ENCODE measurements at regions not wholly inside any gene's neighbourhood (a gene's known extent, or its start where the extent isn't known, plus 50 kb on each side); places are given as distances from the start of the nearest gene placed in this dataset.
"Not testable (repeated sequence)": the region's sequence is repeated elsewhere in the genome, so short reads cannot be mapped to it uniquely, and the experiment has no call there.

DNA sequence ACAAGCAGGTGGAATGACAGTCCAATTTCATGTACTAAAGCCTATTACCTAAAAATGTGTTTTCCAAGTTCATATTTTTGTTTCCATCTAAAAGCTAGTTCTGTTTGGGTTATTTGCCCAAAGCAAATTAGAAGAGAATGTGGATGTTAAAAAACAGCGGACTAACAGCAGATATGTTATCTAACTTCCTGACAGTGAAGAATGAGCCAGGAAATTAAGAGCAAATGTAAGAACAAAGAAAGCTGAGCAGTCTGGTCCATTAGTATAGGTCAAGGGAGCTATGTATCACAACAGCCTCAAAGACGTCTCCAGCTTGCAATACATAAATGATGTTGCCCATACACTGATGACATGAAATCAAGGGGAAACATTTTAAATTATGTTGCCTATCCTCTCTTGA is 145.5 kb upstream of the PLD5 start:
- Histone ChIP-seq H3K27me3 (ENCODE audit: control insufficient read depth in 2 of 2, insufficient read depth in 1 of 2, low read length in 1 of 2) (no peaks in the 10 kb centered on the region), H3K4me1 (ENCODE audit: control insufficient read depth in 2 of 2, insufficient read depth in 2 of 2, low read length in 2 of 2) (no peaks in the 10 kb centered on the region), H3K4me3 (ENCODE audit: low read length in 2 of 2) (no peak overlapping the region), H3K36me3 (ENCODE audit: control insufficient read depth in 2 of 2, insufficient read depth in 2 of 2, low read length in 1 of 2) (no peaks in the 10 kb centered on the region), H3K27ac (ENCODE audit: low read depth in 1 of 2, low read length in 1 of 2) (no peak overlapping the region), H3K9me3 (ENCODE audit: control insufficient read depth in 2 of 2, insufficient read depth in 1 of 2, low read length in 1 of 2) (no peaks in the 10 kb centered on the region)
- DNase-seq (ENCODE audit: low read depth in 6 of 9, low spot score in 9 of 9): no peak
- WGBS: 55% methylated on average over 2 of the region's 2 CpGs

DNA sequence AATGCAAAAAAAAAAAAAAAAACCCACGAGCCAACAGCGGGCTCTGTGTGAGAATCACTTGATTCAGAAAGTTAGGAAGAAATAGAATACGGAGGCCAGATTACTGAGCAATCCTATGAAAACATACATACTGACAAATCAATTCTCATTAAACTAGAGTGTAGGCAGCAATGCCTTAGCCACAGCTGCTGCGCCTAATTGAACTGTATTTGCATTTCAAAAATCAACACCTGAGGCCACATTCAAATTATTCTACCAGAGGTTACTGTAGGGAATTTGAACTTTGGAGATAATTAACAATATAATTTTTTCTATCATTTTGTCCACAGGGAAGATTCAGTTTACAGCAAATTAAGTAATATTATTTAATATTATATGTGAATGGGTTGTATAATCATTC is 138.4 kb upstream of the PLD5 start:
- no peak for DNase-seq (ENCODE audit: low read depth in 6 of 9, low spot score in 9 of 9)
- 97% methylated on average over 4 of the region's 4 CpGs for WGBS
- no peak overlapping the region for H3K4me3 ChIP-seq (ENCODE audit: low read length in 2 of 2)
- H3K36me3 ChIP-seq (ENCODE audit: control insufficient read depth in 2 of 2, insufficient read depth in 2 of 2, low read length in 1 of 2): no peaks in the 10 kb centered on the region
- H3K27me3 ChIP-seq (ENCODE audit: control insufficient read depth in 2 of 2, insufficient read depth in 1 of 2, low read length in 1 of 2): no peaks in the 10 kb centered on the region
- H3K9me3 ChIP-seq (ENCODE audit: control insufficient read depth in 2 of 2, insufficient read depth in 1 of 2, low read length in 1 of 2): no peaks in the 10 kb centered on the region
- H3K4me1 ChIP-seq (ENCODE audit: control insufficient read depth in 2 of 2, insufficient read depth in 2 of 2, low read length in 2 of 2): no peaks in the 10 kb centered on the region
- H3K27ac ChIP-seq (ENCODE audit: low read depth in 1 of 2, low read length in 1 of 2): no peak overlapping the region

DNA sequence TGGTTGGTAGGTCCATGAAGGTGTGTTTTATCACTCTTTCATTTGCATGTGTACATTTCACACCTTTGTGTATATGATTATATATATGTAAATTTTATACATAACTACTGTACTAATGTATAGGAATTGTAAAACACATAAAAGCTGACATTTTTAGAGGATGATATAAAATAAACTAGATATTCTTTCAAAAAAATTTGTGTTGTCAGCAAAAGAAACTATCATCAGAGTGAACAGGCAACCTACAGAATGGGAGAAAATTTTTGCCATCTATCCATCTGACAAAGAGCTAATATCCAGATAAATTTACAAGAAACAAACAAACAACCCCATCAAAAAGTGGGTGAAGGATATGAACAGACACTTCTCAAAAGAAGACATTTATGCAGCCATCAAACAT is 129.3 kb upstream of the PLD5 start:
- H3K9me3 ChIP-seq (ENCODE audit: control insufficient read depth in 2 of 2, insufficient read depth in 1 of 2, low read length in 1 of 2); H3K27me3 ChIP-seq (ENCODE audit: control insufficient read depth in 2 of 2, insufficient read depth in 1 of 2, low read length in 1 of 2); H3K36me3 ChIP-seq (ENCODE audit: control insufficient read depth in 2 of 2, insufficient read depth in 2 of 2, low read length in 1 of 2); H3K4me3 ChIP-seq (ENCODE audit: low read length in 2 of 2); H3K27ac ChIP-seq (ENCODE audit: low read depth in 1 of 2, low read length in 1 of 2); DNase-seq (ENCODE audit: low read depth in 6 of 9, low spot score in 9 of 9); H3K4me1 ChIP-seq (ENCODE audit: control insufficient read depth in 2 of 2, insufficient read depth in 2 of 2, low read length in 2 of 2): not testable (repeated sequence)

DNA sequence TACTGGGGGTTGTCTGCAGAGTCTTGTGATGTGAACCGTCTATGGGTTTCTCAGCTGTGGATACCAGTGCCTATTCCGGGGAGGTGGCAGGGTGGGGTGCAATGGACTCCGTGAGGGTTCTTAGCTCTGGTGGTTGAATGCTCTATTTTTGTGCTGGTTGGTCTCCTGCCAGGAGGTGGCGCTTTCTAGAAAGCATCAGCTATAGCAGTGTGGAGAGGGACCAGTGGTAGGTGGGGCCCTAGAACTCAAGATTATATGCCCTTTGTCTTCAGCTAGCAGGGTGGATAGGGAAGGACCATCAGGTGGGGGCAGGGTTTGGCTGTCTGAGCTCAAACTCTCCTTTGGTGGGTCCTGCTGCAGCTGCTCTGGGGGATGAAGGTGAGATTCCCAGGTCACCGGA is 127.3 kb upstream of the PLD5 start:
- Histone ChIP-seq H3K9me3 (ENCODE audit: control insufficient read depth in 2 of 2, insufficient read depth in 1 of 2, low read length in 1 of 2) (no peaks in the 10 kb centered on the region), H3K27ac (ENCODE audit: low read depth in 1 of 2, low read length in 1 of 2) (no peak overlapping the region), H3K4me1 (ENCODE audit: control insufficient read depth in 2 of 2, insufficient read depth in 2 of 2, low read length in 2 of 2) (no peaks in the 10 kb centered on the region), H3K4me3 (ENCODE audit: low read length in 2 of 2) (no peak overlapping the region), H3K27me3 (ENCODE audit: control insufficient read depth in 2 of 2, insufficient read depth in 1 of 2, low read length in 1 of 2) (no peaks in the 10 kb centered on the region), H3K36me3 (ENCODE audit: control insufficient read depth in 2 of 2, insufficient read depth in 2 of 2, low read length in 1 of 2) (no peaks in the 10 kb centered on the region)
- DNase-seq (ENCODE audit: low read depth in 6 of 9, low spot score in 9 of 9): peak in 2 of 9 donors; percentile 4 to 9
- 48% methylated on average over 5 of the region's 5 CpGs for WGBS

DNA sequence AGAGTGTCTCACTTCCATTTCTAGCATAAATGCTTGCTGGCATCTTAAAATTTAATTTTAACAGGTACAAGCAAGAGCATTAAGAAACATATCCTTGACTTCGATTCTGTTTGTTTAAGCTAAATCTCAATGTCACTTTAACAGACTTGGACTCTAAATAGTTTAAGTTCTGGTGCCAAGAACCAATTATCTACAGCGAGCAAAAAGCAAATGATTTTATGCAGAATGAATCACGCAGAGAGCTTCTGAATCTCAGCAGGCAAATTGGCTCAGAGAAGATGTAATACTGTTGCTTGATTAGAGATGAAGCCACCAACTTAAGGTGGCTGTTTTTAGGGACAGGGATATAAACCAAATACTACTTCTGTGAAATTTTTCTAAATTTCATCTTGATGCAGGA is 117.0 kb upstream of the PLD5 start:
- WGBS: 92% methylated on average over 3 of the region's 3 CpGs
- no peak for DNase-seq (ENCODE audit: low read depth in 6 of 9, low spot score in 9 of 9)
- Histone ChIP-seq H3K9me3 (ENCODE audit: control insufficient read depth in 2 of 2, insufficient read depth in 1 of 2, low read length in 1 of 2) (peaks cover 0 to 2% of the 10 kb centered on the region in 2 donors), H3K4me3 (ENCODE audit: low read length in 2 of 2) (no peak overlapping the region), H3K36me3 (ENCODE audit: control insufficient read depth in 2 of 2, insufficient read depth in 2 of 2, low read length in 1 of 2) (no peaks in the 10 kb centered on the region), H3K27me3 (ENCODE audit: control insufficient read depth in 2 of 2, insufficient read depth in 1 of 2, low read length in 1 of 2) (no peaks in the 10 kb centered on the region), H3K4me1 (ENCODE audit: control insufficient read depth in 2 of 2, insufficient read depth in 2 of 2, low read length in 2 of 2) (no peaks in the 10 kb centered on the region), H3K27ac (ENCODE audit: low read depth in 1 of 2, low read length in 1 of 2) (no peak overlapping the region)

DNA sequence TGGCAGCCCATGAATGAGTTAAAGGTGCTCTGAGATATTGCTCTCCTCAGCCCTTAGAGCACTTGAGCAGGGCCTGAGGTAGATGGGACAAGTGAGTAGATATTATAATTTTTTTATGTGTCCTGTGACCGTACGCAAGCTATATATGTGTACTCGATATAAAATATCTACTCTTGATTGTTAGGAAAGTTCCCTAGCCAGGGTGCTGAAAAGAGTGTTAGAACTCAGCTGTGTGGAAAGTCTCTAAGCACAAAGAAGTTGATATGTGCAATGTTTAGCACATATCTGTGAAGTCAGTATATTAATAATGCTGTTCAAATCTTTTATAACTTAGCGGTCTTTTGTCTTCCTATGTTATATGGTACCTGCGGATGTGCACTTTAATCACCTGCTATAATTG is 114.6 kb upstream of the PLD5 start:
- no peaks in the 10 kb centered on the region for H3K4me1 ChIP-seq (ENCODE audit: control insufficient read depth in 2 of 2, insufficient read depth in 2 of 2, low read length in 2 of 2)
- H3K9me3 ChIP-seq (ENCODE audit: control insufficient read depth in 2 of 2, insufficient read depth in 1 of 2, low read length in 1 of 2): peaks cover 0 to 2% of the 10 kb centered on the region in 2 donors
- WGBS: 95% methylated on average over 5 of the region's 5 CpGs
- no peak overlapping the region for H3K27ac ChIP-seq (ENCODE audit: low read depth in 1 of 2, low read length in 1 of 2)
- no peak for DNase-seq (ENCODE audit: low read depth in 6 of 9, low spot score in 9 of 9)
- no peaks in the 10 kb centered on the region for H3K27me3 ChIP-seq (ENCODE audit: control insufficient read depth in 2 of 2, insufficient read depth in 1 of 2, low read length in 1 of 2)
- H3K36me3 ChIP-seq (ENCODE audit: control insufficient read depth in 2 of 2, insufficient read depth in 2 of 2, low read length in 1 of 2): no peaks in the 10 kb centered on the region
- no peak overlapping the region for H3K4me3 ChIP-seq (ENCODE audit: low read length in 2 of 2)

DNA sequence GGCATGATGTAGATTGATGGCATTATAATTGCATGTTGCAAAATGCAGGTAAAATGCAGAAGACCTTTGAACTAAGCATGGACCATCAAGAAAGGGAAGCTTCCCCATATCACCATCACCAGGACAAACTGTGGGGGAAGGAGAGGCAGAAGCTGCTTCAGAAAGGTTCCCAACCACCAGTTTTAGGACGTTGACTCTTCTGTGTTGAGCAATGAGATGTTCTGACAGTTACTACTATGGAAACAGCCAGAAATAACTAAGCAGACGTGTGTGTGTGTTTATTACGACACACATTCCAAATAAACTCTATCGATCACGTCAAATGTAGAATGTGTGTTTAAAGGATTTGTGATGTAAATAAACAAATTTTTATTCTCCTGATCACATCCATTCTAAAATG is 110.2 kb upstream of the PLD5 start:
- peaks cover 0 to 2% of the 10 kb centered on the region in 2 donors for H3K9me3 ChIP-seq (ENCODE audit: control insufficient read depth in 2 of 2, insufficient read depth in 1 of 2, low read length in 1 of 2)
- H3K4me1 ChIP-seq (ENCODE audit: control insufficient read depth in 2 of 2, insufficient read depth in 2 of 2, low read length in 2 of 2): no peaks in the 10 kb centered on the region
- no peaks in the 10 kb centered on the region for H3K27me3 ChIP-seq (ENCODE audit: control insufficient read depth in 2 of 2, insufficient read depth in 1 of 2, low read length in 1 of 2)
- no peak overlapping the region for H3K4me3 ChIP-seq (ENCODE audit: low read length in 2 of 2)
- 79% methylated on average over 5 of the region's 5 CpGs for WGBS
- H3K27ac ChIP-seq (ENCODE audit: low read depth in 1 of 2, low read length in 1 of 2): no peak overlapping the region
- DNase-seq (ENCODE audit: low read depth in 6 of 9, low spot score in 9 of 9): no peak
- no peaks in the 10 kb centered on the region for H3K36me3 ChIP-seq (ENCODE audit: control insufficient read depth in 2 of 2, insufficient read depth in 2 of 2, low read length in 1 of 2)

DNA sequence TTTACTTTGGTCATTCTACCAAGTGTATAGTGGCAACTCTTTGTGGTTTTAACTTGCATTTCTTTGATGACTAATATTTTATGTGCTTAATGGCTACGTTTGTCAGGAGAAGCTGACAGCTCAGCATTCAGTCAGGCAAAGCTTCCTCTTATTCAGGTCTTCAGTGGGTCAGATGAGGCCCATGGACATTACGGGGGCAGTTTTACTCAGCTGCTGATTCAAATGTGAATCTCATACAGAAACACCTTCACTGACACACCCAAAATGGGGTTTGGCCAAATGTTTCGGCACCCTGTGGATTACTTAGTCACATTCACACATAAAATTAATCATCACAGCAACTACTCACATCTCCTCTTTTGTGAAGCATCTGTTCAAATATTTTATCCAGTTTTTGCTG is 104.9 kb upstream of the PLD5 start:
- no peaks in the 10 kb centered on the region for H3K9me3 ChIP-seq (ENCODE audit: control insufficient read depth in 2 of 2, insufficient read depth in 1 of 2, low read length in 1 of 2)
- WGBS: 57% methylated on average over 3 of the region's 3 CpGs
- no peaks in the 10 kb centered on the region for H3K27me3 ChIP-seq (ENCODE audit: control insufficient read depth in 2 of 2, insufficient read depth in 1 of 2, low read length in 1 of 2)
- H3K4me3 ChIP-seq (ENCODE audit: low read length in 2 of 2): no peak overlapping the region
- no peaks in the 10 kb centered on the region for H3K36me3 ChIP-seq (ENCODE audit: control insufficient read depth in 2 of 2, insufficient read depth in 2 of 2, low read length in 1 of 2)
- H3K27ac ChIP-seq (ENCODE audit: low read depth in 1 of 2, low read length in 1 of 2): no peak overlapping the region
- no peaks in the 10 kb centered on the region for H3K4me1 ChIP-seq (ENCODE audit: control insufficient read depth in 2 of 2, insufficient read depth in 2 of 2, low read length in 2 of 2)
- DNase-seq (ENCODE audit: low read depth in 6 of 9, low spot score in 9 of 9): no peak

DNA sequence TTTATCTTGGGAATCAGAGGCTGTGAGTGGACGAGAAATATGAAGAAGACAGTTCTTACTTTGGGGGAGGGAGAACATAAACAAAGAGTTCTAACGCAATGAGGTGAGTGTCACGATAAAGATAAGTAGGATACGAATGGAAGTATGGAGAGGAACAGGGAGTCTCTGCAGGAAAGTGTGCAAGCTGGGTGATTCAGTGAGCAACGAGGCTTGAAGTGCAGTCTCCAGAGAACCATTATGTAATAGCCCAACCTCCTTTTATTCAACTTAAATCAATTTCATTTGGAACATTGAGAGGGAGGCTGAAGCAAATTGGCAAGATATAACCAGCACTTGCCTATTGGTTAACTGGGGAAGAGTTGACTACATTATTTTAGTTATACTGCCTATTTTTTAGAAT is 99.3 kb upstream of the PLD5 start:
- H3K27me3 ChIP-seq (ENCODE audit: control insufficient read depth in 2 of 2, insufficient read depth in 1 of 2, low read length in 1 of 2): no peaks in the 10 kb centered on the region
- H3K36me3 ChIP-seq (ENCODE audit: control insufficient read depth in 2 of 2, insufficient read depth in 2 of 2, low read length in 1 of 2): no peaks in the 10 kb centered on the region
- WGBS: 81% methylated on average over 5 of the region's 5 CpGs
- no peak for DNase-seq (ENCODE audit: low read depth in 6 of 9, low spot score in 9 of 9)
- H3K4me3 ChIP-seq (ENCODE audit: low read length in 2 of 2): no peak overlapping the region
- H3K4me1 ChIP-seq (ENCODE audit: control insufficient read depth in 2 of 2, insufficient read depth in 2 of 2, low read length in 2 of 2): no peaks in the 10 kb centered on the region
- H3K27ac ChIP-seq (ENCODE audit: low read depth in 1 of 2, low read length in 1 of 2): no peak overlapping the region
- H3K9me3 ChIP-seq (ENCODE audit: control insufficient read depth in 2 of 2, insufficient read depth in 1 of 2, low read length in 1 of 2): no peaks in the 10 kb centered on the region

DNA sequence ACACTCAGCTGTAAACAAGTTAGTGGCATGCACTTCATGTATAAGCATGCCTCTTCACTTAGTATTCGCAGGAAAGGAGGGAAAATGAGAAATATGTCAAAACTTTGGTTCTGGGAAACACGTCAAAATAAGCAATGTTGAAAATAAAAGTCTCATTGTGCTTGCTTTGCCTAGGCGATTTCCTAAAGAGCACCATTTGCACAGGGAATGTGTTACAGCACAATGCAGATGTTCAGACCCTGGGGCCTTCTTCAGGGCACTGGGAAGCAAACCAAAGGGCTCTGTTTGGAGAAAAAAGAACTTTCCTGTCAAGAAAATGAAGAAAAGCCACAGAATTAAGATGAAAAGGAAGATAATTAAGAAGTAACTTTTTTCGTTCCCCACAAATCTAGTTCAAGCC is 98.6 kb upstream of the PLD5 start:
- Histone ChIP-seq H3K4me1 (ENCODE audit: control insufficient read depth in 2 of 2, insufficient read depth in 2 of 2, low read length in 2 of 2) (no peaks in the 10 kb centered on the region), H3K9me3 (ENCODE audit: control insufficient read depth in 2 of 2, insufficient read depth in 1 of 2, low read length in 1 of 2) (no peaks in the 10 kb centered on the region), H3K27ac (ENCODE audit: low read depth in 1 of 2, low read length in 1 of 2) (no peak overlapping the region), H3K36me3 (ENCODE audit: control insufficient read depth in 2 of 2, insufficient read depth in 2 of 2, low read length in 1 of 2) (no peaks in the 10 kb centered on the region), H3K27me3 (ENCODE audit: control insufficient read depth in 2 of 2, insufficient read depth in 1 of 2, low read length in 1 of 2) (no peaks in the 10 kb centered on the region), H3K4me3 (ENCODE audit: low read length in 2 of 2) (no peak overlapping the region)
- 80% methylated on average over 4 of the region's 4 CpGs for WGBS
- DNase-seq (ENCODE audit: low read depth in 6 of 9, low spot score in 9 of 9): no peak
